H1 (cell line): ENCODE measurements at regions not wholly inside any gene's neighbourhood (a gene's known extent, or its start where the extent isn't known, plus 50 kb on each side); places are given as distances from the start of the nearest gene placed in this dataset.

Source experiments
- CTCF ChIP-seq, 3 experiments: IDR thresholded peaks; 1 replicate in 2 of 3; 2 replicates in 1 of 3; pipeline versions ENCODE4 v1.5.1 to v1.6.1; 2011; ENCODE audit warnings: low read length in 3 of 3, mild to moderate bottlenecking in 3 of 3, inconsistent platforms in 2 of 3, low read depth in 1 of 3, moderate library complexity in 1 of 3; ENCODE audit not compliant: insufficient read depth in 1 of 3; ENCODE audit errors: control extremely low read depth in 1 of 3
- EP300 ChIP-seq, 2 experiments: IDR thresholded peaks; 1 replicate in 1 of 2; 2 replicates in 1 of 2; pipeline ENCODE4 v1.6.1; 2011 to 2012; ENCODE audit warnings: low read depth in 2 of 2, low read length in 2 of 2, mild to moderate bottlenecking in 2 of 2, borderline replicate concordance in 1 of 2, inconsistent platforms in 1 of 2, moderate library complexity in 1 of 2
- MAFK ChIP-seq: IDR thresholded peaks from 2 replicates; pipeline ENCODE4 v1.6.1; 2012; ENCODE audit warnings: low read depth, mild to moderate bottlenecking, improper control_type of control experiment, low read length
- RFX5 ChIP-seq: IDR thresholded peaks from 2 replicates; pipeline ENCODE4 v1.6.1; 2011; ENCODE audit warnings: low read depth, low read length, improper control_type of control experiment, borderline replicate concordance
- SP2 ChIP-seq: IDR thresholded peaks from 2 replicates; pipeline ENCODE4 v1.6.1; 2012; ENCODE audit warnings: mild to moderate bottlenecking, low read length, inconsistent platforms

GRCh38 chr6:11486959-11487358, 50.6 kb upstream of the TMEM170B start (continued):
- TF ChIP-seq RFX5 (no peak), MAFK (no peak), EP300 (IDR thresholded peaks at IDR 0.05; ENCODE audit: borderline replicate concordance in 1 of 2, low read depth in 2 of 2, low read length in 2 of 2) (no peak), CTCF (IDR thresholded peaks at IDR 0.05; ENCODE audit: control extremely low read depth in 1 of 3, insufficient read depth in 1 of 3, low read depth in 1 of 3, low read length in 3 of 3) (no peak), SP2 (no peak)
- TF ChIP-seq, all 59 proteins: peak for 0
